GM23338 (cell line): ENCODE measurements at regions not wholly inside any gene's neighbourhood (a gene's known extent, or its start where the extent isn't known, plus 50 kb on each side); places are given as distances from the start of the nearest gene placed in this dataset.

Experiments
- ATAC-seq: fragments of 200-7000 bp; cut with Tn5 transposase; 3 replicates; pipeline ENCODE4 v1.9.1; 2020
- DNase-seq: peaks from one replicate; pipeline ENCODE4 v3.0.0-alpha.2; 2015; ENCODE audit warnings: low spot score
- H2AFZ ChIP-seq: fragments of 200-600 bp; sonication (generic); 2 replicates; pipeline ENCODE4 v1.8.0; 2016; ENCODE audit warnings: antibody characterized with exemption, mild to moderate bottlenecking, moderate library complexity
- H3F3A ChIP-seq: fragments of 200-600 bp; sonication (generic); replicated peaks from 2 replicates; pipeline ENCODE4 v1.8.0; 2017; ENCODE audit warnings: antibody characterized with exemption, mixed run types, low read depth
- H3K27ac ChIP-seq: fragments of 200-600 bp; sonication (generic); 2 replicates; pipeline ENCODE4 v1.6.1; 2016; ENCODE audit warnings: low read depth
- H3K27me3 ChIP-seq: fragments of 200-600 bp; sonication (generic); 2 replicates; pipeline ENCODE4 v1.8.0; 2016; ENCODE audit warnings: mild to moderate bottlenecking, mixed run types, moderate library complexity; ENCODE audit not compliant: insufficient read depth
- H3K36me3 ChIP-seq: fragments of 200-600 bp; sonication (generic); 2 replicates; pipeline ENCODE4 v1.8.0; 2016; ENCODE audit warnings: mild to moderate bottlenecking; ENCODE audit not compliant: insufficient read depth
- H3K4me1 ChIP-seq: fragments of 200-600 bp; sonication (generic); 2 replicates; pipeline ENCODE4 v1.8.0; 2016; ENCODE audit warnings: mild to moderate bottlenecking, moderate library complexity; ENCODE audit not compliant: insufficient read depth
- H3K4me2 ChIP-seq: fragments of 200-600 bp; sonication (generic); 2 replicates; pipeline ENCODE4 v1.7.1; 2017; ENCODE audit warnings: mixed run types
- H3K4me3 ChIP-seq: fragments of 200-600 bp; sonication (generic); 2 replicates; pipeline ENCODE4 v1.6.1; 2016; ENCODE audit warnings: mixed run types
- H3K79me2 ChIP-seq: fragments of 200-600 bp; sonication (generic); replicated peaks from 2 replicates; pipeline ENCODE4 v1.8.0; 2017; ENCODE audit warnings: mild to moderate bottlenecking; ENCODE audit not compliant: insufficient read depth
- H3K9me2 ChIP-seq: fragments of 200-600 bp; sonication (generic); 2 replicates; pipeline ENCODE4 v1.8.0; 2017; ENCODE audit not compliant: insufficient read depth
- H4K20me1 ChIP-seq: fragments of 200-600 bp; sonication (generic); replicated peaks from 2 replicates; pipeline ENCODE4 v1.8.0; 2017; ENCODE audit warnings: mild to moderate bottlenecking; ENCODE audit not compliant: insufficient read depth
- H3K27ac Mint-ChIP-seq: 2 replicates; pipeline ENCODE4 v1.8.0; 2020; ENCODE audit warnings: inconsistent platforms, mild to moderate bottlenecking, moderate library complexity, mixed read lengths
- H3K27me3 Mint-ChIP-seq: 3 replicates; pipeline ENCODE4 v1.8.0; 2022; ENCODE audit warnings: low read depth, mild to moderate bottlenecking, moderate library complexity, mixed read lengths, inconsistent platforms; ENCODE audit not compliant: insufficient read depth, poor library complexity
- H3K36me3 Mint-ChIP-seq: 3 replicates; pipeline ENCODE4 v1.8.0; 2021; ENCODE audit warnings: low read depth, mild to moderate bottlenecking, inconsistent platforms, moderate library complexity, mixed read lengths
- H3K4me1 Mint-ChIP-seq: 3 replicates; pipeline ENCODE4 v1.8.0; 2020; ENCODE audit warnings: mild to moderate bottlenecking, inconsistent platforms, mixed read lengths
- H3K4me3 Mint-ChIP-seq: 3 replicates; pipeline ENCODE4 v1.8.0; 2021; ENCODE audit warnings: moderate library complexity, mild to moderate bottlenecking, inconsistent platforms, mixed read lengths
- H3K9me3 Mint-ChIP-seq: 3 replicates; pipeline ENCODE4 v1.8.0; 2020; ENCODE audit warnings: moderate library complexity, mild to moderate bottlenecking, inconsistent platforms, mixed read lengths
- CREB1 ChIP-seq: fragments of 250-450 bp; sonication (Bioruptor Pico); IDR thresholded peaks from 2 replicates; pipeline ENCODE4 v1.5.0; 2020; ENCODE audit warnings: low read depth, mild to moderate bottlenecking, moderate library complexity
- EZH2 ChIP-seq: fragments of 200-600 bp; sonication (generic); IDR thresholded peaks from one replicate; pipeline ENCODE4 v1.8.0; 2017; ENCODE audit warnings: antibody characterized with exemption, mild to moderate bottlenecking, low read depth; ENCODE audit not compliant: unreplicated experiment
- EZH2phosphoT487 ChIP-seq: fragments of 200-600 bp; sonication (generic); IDR thresholded peaks from one replicate; pipeline ENCODE4 v1.8.1; 2018; ENCODE audit warnings: antibody characterized with exemption; ENCODE audit not compliant: unreplicated experiment
- JUNB ChIP-seq: IDR thresholded peaks from one replicate; pipeline ENCODE4 v1.6.1; 2016; ENCODE audit warnings: antibody characterized with exemption; ENCODE audit not compliant: unreplicated experiment
- NANOG ChIP-seq: IDR thresholded peaks from 2 replicates; pipeline ENCODE4 v1.6.1; 2016; ENCODE audit warnings: antibody characterized with exemption, borderline replicate concordance
- POLR2AphosphoS5 ChIP-seq: IDR thresholded peaks from 2 replicates; pipeline ENCODE4 v1.6.1; 2016; ENCODE audit warnings: antibody characterized with exemption, low read depth
- ZNF114 ChIP-seq: fragments of 250-450 bp; sonication (Bioruptor Pico); IDR thresholded peaks from 2 replicates; pipeline ENCODE4 v1.5.0; 2020; ENCODE audit warnings: mild to moderate bottlenecking, moderate library complexity
- TF ChIP-seq, protein P1 (sequence below): fragments of 250-450 bp; sonication (Bioruptor Pico); IDR thresholded peaks from 2 replicates; pipeline ENCODE4 v1.5.0; 2020; ENCODE audit warnings: mild to moderate bottlenecking, moderate library complexity

DNA sequence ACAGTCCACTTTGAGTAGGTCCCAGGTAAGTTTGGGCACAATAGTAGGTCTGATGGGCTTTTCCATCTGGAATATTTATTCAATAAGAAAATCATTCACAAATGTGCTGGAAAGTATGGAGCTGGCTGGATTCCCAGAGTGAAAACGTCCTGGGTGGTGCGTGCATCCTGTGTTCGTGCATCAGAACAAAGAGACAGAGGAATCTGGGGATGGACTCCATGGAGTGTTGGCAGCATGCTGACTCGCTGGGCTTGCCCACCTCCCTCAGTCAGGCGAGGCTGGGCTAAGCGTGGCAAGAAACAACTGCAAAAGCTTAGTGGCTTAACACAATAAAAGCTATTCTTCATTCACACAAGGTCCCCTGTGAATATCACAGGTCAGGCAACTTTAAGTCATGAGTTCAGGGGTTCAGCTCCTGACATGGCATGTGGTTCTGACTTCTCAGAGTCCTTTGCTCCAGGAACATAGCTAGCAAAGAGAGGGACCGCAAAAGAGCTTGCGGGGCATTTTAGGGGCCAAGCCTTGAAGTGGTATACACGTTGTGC is 151.6 kb upstream of the ZNF644 start:
- Histone ChIP-seq H3K4me2 (no peak overlapping the region), H3K36me3 (no peaks in the 10 kb centered on the region), H3K4me1 (no peaks in the 10 kb centered on the region), H2AFZ (0 out of 2 replicates have a peak overlapping the region, but pooled peaks have one; percentile 28), H3F3A (no peaks in the 10 kb centered on the region), H4K20me1 (no peaks in the 10 kb centered on the region), H3K27me3 (no peaks in the 10 kb centered on the region), H3K4me3 (no peak overlapping the region), H3K9me2 (no peaks in the 10 kb centered on the region), H3K27ac (no peak overlapping the region), H3K79me2 (no peaks in the 10 kb centered on the region)
- no peak for DNase-seq
- ATAC-seq = no peak
- Mint-ChIP-seq H3K27me3 (no peaks in the 10 kb centered on the region), H3K27ac (no peak overlapping the region), H3K4me1 (no peaks in the 10 kb centered on the region; the same call in 2 of the 3 replicates), H3K4me3 (no peak overlapping the region), H3K9me3 (no peaks in the 10 kb centered on the region), H3K36me3 (no peaks in the 10 kb centered on the region)
- no peak for TF ChIP-seq JUNB

DNA sequence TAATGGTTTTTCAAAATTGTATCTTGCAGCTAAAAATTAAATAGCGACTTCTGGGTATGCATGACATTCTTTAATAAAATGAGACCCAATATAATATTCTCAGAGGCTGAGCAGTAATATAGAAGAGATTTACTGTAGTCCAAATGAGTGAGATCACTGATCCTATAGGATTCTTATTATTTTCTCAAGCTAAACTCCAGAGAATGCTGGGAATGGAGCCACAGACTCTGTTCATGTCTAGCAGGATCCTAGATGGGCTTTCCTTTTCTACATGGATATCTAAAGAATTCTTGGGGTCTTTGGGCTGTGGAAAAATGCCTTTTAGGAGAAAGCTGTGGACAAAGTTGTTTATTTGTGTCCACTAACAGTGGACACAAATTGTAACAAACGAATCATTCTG is 150.7 kb upstream of the ZNF644 start:
- Histone ChIP-seq H2AFZ (no peak overlapping the region), H4K20me1 (no peaks in the 10 kb centered on the region), H3K79me2 (no peaks in the 10 kb centered on the region), H3K9me2 (no peaks in the 10 kb centered on the region), H3K4me2 (no peak overlapping the region), H3K27me3 (no peaks in the 10 kb centered on the region), H3K4me3 (no peak overlapping the region), H3K36me3 (no peaks in the 10 kb centered on the region), H3K27ac (no peak overlapping the region), H3K4me1 (no peaks in the 10 kb centered on the region), H3F3A (no peaks in the 10 kb centered on the region)
- Mint-ChIP-seq H3K4me3 (no peak overlapping the region), H3K4me1 (no peaks in the 10 kb centered on the region; the same call in 2 of the 3 replicates), H3K9me3 (no peaks in the 10 kb centered on the region), H3K27me3 (no peaks in the 10 kb centered on the region), H3K36me3 (no peaks in the 10 kb centered on the region), H3K27ac (no peak overlapping the region)
- no peak for DNase-seq
- ATAC-seq = no peak
- TF ChIP-seq EZH2 = no peak
- no peak for TF ChIP-seq NANOG
- TF ChIP-seq CREB1 = no peak
- no peak for TF ChIP-seq POLR2AphosphoS5
- TF ChIP-seq ZNF114 (CRISPR knock-in tag) = no peak
- TF ChIP-seq, protein P1, sequence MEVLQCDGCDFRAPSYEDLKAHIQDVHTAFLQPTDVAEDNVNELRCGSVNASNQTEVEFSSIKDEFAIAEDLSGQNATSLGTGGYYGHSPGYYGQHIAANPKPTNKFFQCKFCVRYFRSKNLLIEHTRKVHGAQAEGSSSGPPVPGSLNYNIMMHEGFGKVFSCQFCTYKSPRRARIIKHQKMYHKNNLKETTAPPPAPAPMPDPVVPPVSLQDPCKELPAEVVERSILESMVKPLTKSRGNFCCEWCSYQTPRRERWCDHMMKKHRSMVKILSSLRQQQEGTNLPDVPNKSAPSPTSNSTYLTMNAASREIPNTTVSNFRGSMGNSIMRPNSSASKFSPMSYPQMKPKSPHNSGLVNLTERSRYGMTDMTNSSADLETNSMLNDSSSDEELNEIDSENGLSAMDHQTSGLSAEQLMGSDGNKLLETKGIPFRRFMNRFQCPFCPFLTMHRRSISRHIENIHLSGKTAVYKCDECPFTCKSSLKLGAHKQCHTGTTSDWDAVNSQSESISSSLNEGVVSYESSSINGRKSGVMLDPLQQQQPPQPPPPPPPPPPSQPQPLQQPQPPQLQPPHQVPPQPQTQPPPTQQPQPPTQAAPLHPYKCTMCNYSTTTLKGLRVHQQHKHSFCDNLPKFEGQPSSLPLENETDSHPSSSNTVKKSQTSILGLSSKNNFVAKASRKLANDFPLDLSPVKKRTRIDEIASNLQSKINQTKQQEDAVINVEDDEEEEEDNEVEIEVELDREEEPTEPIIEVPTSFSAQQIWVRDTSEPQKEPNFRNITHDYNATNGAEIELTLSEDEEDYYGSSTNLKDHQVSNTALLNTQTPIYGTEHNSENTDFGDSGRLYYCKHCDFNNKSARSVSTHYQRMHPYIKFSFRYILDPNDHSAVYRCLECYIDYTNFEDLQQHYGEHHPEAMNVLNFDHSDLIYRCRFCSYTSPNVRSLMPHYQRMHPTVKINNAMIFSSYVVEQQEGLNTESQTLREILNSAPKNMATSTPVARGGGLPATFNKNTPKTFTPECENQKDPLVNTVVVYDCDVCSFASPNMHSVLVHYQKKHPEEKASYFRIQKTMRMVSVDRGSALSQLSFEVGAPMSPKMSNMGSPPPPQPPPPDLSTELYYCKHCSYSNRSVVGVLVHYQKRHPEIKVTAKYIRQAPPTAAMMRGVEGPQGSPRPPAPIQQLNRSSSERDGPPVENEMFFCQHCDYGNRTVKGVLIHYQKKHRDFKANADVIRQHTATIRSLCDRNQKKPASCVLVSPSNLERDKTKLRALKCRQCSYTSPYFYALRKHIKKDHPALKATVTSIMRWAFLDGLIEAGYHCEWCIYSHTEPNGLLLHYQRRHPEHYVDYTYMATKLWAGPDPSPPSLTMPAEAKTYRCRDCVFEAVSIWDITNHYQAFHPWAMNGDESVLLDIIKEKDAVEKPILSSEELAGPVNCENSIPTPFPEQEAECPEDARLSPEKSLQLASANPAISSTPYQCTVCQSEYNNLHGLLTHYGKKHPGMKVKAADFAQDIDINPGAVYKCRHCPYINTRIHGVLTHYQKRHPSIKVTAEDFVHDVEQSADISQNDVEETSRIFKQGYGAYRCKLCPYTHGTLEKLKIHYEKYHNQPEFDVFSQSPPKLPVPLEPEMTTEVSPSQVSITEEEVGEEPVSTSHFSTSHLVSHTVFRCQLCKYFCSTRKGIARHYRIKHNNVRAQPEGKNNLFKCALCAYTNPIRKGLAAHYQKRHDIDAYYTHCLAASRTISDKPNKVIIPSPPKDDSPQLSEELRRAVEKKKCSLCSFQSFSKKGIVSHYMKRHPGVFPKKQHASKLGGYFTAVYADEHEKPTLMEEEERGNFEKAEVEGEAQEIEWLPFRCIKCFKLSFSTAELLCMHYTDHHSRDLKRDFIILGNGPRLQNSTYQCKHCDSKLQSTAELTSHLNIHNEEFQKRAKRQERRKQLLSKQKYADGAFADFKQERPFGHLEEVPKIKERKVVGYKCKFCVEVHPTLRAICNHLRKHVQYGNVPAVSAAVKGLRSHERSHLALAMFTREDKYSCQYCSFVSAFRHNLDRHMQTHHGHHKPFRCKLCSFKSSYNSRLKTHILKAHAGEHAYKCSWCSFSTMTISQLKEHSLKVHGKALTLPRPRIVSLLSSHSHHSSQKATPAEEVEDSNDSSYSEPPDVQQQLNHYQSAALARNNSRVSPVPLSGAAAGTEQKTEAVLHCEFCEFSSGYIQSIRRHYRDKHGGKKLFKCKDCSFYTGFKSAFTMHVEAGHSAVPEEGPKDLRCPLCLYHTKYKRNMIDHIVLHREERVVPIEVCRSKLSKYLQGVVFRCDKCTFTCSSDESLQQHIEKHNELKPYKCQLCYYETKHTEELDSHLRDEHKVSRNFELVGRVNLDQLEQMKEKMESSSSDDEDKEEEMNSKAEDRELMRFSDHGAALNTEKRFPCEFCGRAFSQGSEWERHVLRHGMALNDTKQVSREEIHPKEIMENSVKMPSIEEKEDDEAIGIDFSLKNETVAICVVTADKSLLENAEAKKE (CRISPR knock-in tag) = no peak
- no peak for TF ChIP-seq EZH2phosphoT487
